Caco-2 (cell line): ENCODE measurements at regions not wholly inside any gene's neighbourhood (a gene's known extent, or its start where the extent isn't known, plus 50 kb on each side); places are given as distances from the start of the nearest gene placed in this dataset.

Source experiments
- BruUV-seq: library from RNA; stranded (reverse); fragments of 400-500 nt; replicated peaks from 2 replicates; lab custom pipeline; 2021; lab: Mats Ljungman, UMichigan
- CTCF ChIA-PET: fragments of 300-600 bp; sonication (Branson Sonifier 250); formaldehyde crosslinking; loops from one replicate; lab custom pipeline; 2022; ENCODE audit warnings: antibody characterized with exemption; lab: Charles Lee
- POLR2A ChIA-PET: fragments of 300-600 bp; sonication (Branson Sonifier 250); formaldehyde crosslinking; loops from one replicate; lab custom pipeline; 2022; ENCODE audit warnings: antibody characterized with exemption; lab: Charles Lee
- DNase-seq, 2 experiments: peaks; one replicate each; pipeline versions ENCODE4 v3.0.0 to v3.0.0-alpha.2; 2020 to 2022
- H3K27me3 ChIP-seq: replicated peaks from 2 replicates; pipeline ENCODE4 v1.6.0; 2011; ENCODE audit warnings: low read length; ENCODE audit not compliant: control insufficient read depth, insufficient read depth
- H3K36me3 ChIP-seq: 2 replicates; pipeline ENCODE4 v1.5.1; 2011; ENCODE audit warnings: low read length; ENCODE audit not compliant: control insufficient read depth, insufficient read depth
- H3K4me1 ChIP-seq: fragments of 250-450 bp; sonication (Bioruptor Pico); 2 replicates; pipeline ENCODE4 v1.5.1; 2020; ENCODE audit warnings: mild to moderate bottlenecking
- H3K4me3 ChIP-seq: 2 replicates; pipeline ENCODE4 v1.5.1; 2011; ENCODE audit warnings: low read depth, mild to moderate bottlenecking, control low read depth, low read length
- H3K9me3 ChIP-seq: fragments of 250-450 bp; sonication (Bioruptor Pico); 2 replicates; pipeline ENCODE4 v1.5.1; 2020; ENCODE audit warnings: mild to moderate bottlenecking, moderate library complexity
- H3K27ac Mint-ChIP-seq: one replicate; pipeline ENCODE4 v1.8.0; 2022; ENCODE audit warnings: mixed read lengths; ENCODE audit not compliant: unreplicated experiment
- H3K27me3 Mint-ChIP-seq: one replicate; pipeline ENCODE4 v1.8.0; 2022; ENCODE audit warnings: mixed read lengths; ENCODE audit not compliant: insufficient read depth, unreplicated experiment
- H3K36me3 Mint-ChIP-seq: one replicate; pipeline ENCODE4 v1.8.0; 2022; ENCODE audit warnings: mild to moderate bottlenecking, mixed read lengths; ENCODE audit not compliant: insufficient read depth, unreplicated experiment
- H3K4me1 Mint-ChIP-seq: one replicate; pipeline ENCODE4 v1.8.0; 2022; ENCODE audit warnings: low read depth, mixed read lengths; ENCODE audit not compliant: unreplicated experiment
- H3K4me3 Mint-ChIP-seq: one replicate; pipeline ENCODE4 v1.8.0; 2022; ENCODE audit warnings: mild to moderate bottlenecking, moderate library complexity, mixed read lengths; ENCODE audit not compliant: unreplicated experiment
- H3K9me3 Mint-ChIP-seq: one replicate; pipeline ENCODE4 v1.8.0; 2022; ENCODE audit warnings: mixed read lengths; ENCODE audit not compliant: unreplicated experiment
- intact Hi-C: fragments of 100-400 bp; cut with micrococcal nuclease; formaldehyde crosslinking; loops from one replicate; pipeline ENCODE4 v1.10.0; 2022; ENCODE audit not compliant: unreplicated experiment
- TF ChIP-seq, protein P1 (sequence below), 2 experiments: fragments of 200-600 bp in 1 of 2; IDR thresholded peaks; 1 replicate in 1 of 2; 2 replicates in 1 of 2; pipeline versions ENCODE4 v1.5.1 to v1.8.0; 2011 to 2022; ENCODE audit warnings: antibody characterized with exemption in 1 of 2, control low read depth in 1 of 2, inconsistent platforms in 1 of 2, low read depth in 1 of 2, low read length in 1 of 2, mild to moderate bottlenecking in 1 of 2, moderate library complexity in 1 of 2; ENCODE audit not compliant: insufficient read depth in 1 of 2, severe bottlenecking in 1 of 2, unreplicated experiment in 1 of 2

GRCh38 chr15:95853350-95853749 is 477.1 kb upstream of the NR2F2 start:
- Histone ChIP-seq H3K9me3 (no peaks in the 10 kb centered on the region), H3K4me1 (peaks cover 6% of the 10 kb centered on the region), H3K36me3 (no peaks in the 10 kb centered on the region), H3K27me3 (no peaks in the 10 kb centered on the region), H3K4me3 (no peak overlapping the region)
- no peaks in the 10 kb centered on the region for H3K36me3 Mint-ChIP-seq
- H3K4me1 Mint-ChIP-seq = peaks cover 7% of the 10 kb centered on the region
- no peaks in the 10 kb centered on the region for H3K9me3 Mint-ChIP-seq
- TF ChIP-seq, protein P1, sequence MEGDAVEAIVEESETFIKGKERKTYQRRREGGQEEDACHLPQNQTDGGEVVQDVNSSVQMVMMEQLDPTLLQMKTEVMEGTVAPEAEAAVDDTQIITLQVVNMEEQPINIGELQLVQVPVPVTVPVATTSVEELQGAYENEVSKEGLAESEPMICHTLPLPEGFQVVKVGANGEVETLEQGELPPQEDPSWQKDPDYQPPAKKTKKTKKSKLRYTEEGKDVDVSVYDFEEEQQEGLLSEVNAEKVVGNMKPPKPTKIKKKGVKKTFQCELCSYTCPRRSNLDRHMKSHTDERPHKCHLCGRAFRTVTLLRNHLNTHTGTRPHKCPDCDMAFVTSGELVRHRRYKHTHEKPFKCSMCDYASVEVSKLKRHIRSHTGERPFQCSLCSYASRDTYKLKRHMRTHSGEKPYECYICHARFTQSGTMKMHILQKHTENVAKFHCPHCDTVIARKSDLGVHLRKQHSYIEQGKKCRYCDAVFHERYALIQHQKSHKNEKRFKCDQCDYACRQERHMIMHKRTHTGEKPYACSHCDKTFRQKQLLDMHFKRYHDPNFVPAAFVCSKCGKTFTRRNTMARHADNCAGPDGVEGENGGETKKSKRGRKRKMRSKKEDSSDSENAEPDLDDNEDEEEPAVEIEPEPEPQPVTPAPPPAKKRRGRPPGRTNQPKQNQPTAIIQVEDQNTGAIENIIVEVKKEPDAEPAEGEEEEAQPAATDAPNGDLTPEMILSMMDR (IDR thresholded peaks at IDR 0.05; ENCODE audit: insufficient read depth in 1 of 2, low read depth in 1 of 2, low read length in 1 of 2, severe bottlenecking in 1 of 2, unreplicated experiment in 1 of 2) = no peak
- H3K27me3 Mint-ChIP-seq = no peaks in the 10 kb centered on the region
- DNase-seq = no peak
- POLR2A ChIA-PET = no interaction called here
- no TSS peak for BruUV-seq
- CTCF ChIA-PET = no interaction called here
- no peak overlapping the region for H3K27ac Mint-ChIP-seq
- intact Hi-C loops = no loop called here
- H3K4me3 Mint-ChIP-seq = no peak overlapping the region

DNA sequence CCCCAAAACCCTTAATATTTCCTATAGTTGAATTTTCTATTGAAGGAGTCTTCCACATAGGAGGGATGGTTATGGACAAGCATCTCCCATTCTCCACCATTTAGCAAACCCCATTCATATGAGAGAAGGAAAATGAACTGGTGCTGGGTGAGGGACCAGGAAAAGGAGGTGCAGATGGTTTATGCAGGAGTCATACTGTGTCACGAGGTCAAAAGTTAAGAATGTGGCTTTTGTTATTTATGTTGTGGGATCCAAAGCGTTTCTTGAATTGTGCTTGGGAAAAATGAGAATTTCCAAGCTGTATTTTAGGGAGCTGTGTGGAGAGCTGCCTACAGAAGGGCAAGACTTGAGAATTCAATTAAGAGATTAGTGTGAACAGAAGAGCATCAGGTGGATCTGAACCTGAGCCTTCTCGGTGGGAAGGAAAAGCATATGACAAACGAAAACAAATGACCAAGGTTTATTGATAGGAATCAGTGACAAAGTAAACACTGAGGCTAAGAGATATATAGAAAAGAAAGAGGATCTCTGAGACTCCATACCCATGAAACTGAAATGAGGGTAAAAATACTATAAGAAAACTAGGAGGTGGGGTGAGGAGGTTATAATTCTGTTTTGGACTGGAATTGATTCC is 473.3 kb upstream of the NR2F2 start:
- Histone ChIP-seq H3K36me3 (no peaks in the 10 kb centered on the region), H3K9me3 (no peaks in the 10 kb centered on the region), H3K4me1 (peaks cover 6% of the 10 kb centered on the region), H3K4me3 (no peak overlapping the region), H3K27me3 (no peaks in the 10 kb centered on the region)
- POLR2A ChIA-PET = no interaction called here
- no peak overlapping the region for H3K4me3 Mint-ChIP-seq
- TF ChIP-seq, protein P1 (IDR thresholded peaks at IDR 0.05; ENCODE audit: insufficient read depth in 1 of 2, low read depth in 1 of 2, low read length in 1 of 2, severe bottlenecking in 1 of 2, unreplicated experiment in 1 of 2) = no peak
- H3K9me3 Mint-ChIP-seq = no peaks in the 10 kb centered on the region
- peaks cover 13% of the 10 kb centered on the region for H3K4me1 Mint-ChIP-seq
- H3K27me3 Mint-ChIP-seq = no peaks in the 10 kb centered on the region
- DNase-seq = no peak
- BruUV-seq = no TSS peak
- intact Hi-C loops = no loop called here
- no peaks in the 10 kb centered on the region for H3K36me3 Mint-ChIP-seq
- no peak overlapping the region for H3K27ac Mint-ChIP-seq
- CTCF ChIA-PET = no interaction called here

GRCh38 chr15:95857758-95858157 is 472.7 kb upstream of the NR2F2 start:
- POLR2A ChIA-PET = no interaction called here
- H3K4me1 ChIP-seq = peaks cover 6% of the 10 kb centered on the region
- no peaks in the 10 kb centered on the region for H3K36me3 ChIP-seq
- intact Hi-C loops = no loop called here
- DNase-seq = no peak
- TF ChIP-seq, protein P1 (IDR thresholded peaks at IDR 0.05; ENCODE audit: insufficient read depth in 1 of 2, low read depth in 1 of 2, low read length in 1 of 2, severe bottlenecking in 1 of 2, unreplicated experiment in 1 of 2) = no peak
- H3K36me3 Mint-ChIP-seq = no peaks in the 10 kb centered on the region
- H3K9me3 ChIP-seq = no peaks in the 10 kb centered on the region
- CTCF ChIA-PET = no interaction called here
- no peak overlapping the region for H3K4me3 ChIP-seq
- no peak overlapping the region for H3K27ac Mint-ChIP-seq
- H3K9me3 Mint-ChIP-seq = no peaks in the 10 kb centered on the region
- peaks cover 13% of the 10 kb centered on the region for H3K4me1 Mint-ChIP-seq
- no peak overlapping the region for H3K4me3 Mint-ChIP-seq
- H3K27me3 Mint-ChIP-seq = no peaks in the 10 kb centered on the region
- BruUV-seq = no TSS peak
- H3K27me3 ChIP-seq = no peaks in the 10 kb centered on the region
